Thoracic aorta (tissue), 2 donors: ENCODE measurements at regions not wholly inside any gene's neighbourhood (a gene's known extent, or its start where the extent isn't known, plus 50 kb on each side); places are given as distances from the start of the nearest gene placed in this dataset.
A peak's percentile ranks its signal among the peaks of the same experiment; 100 is the strongest.

ENCODE experiments used
- ATAC-seq: fragments of 150-250 bp; one replicate; pipeline ENCODE4 v1.8.0; 2017; ENCODE audit warnings: low read depth; ENCODE audit not compliant: insufficient number of reproducible peaks, low FRiP score
- DNase-seq: peaks from one replicate; pipeline ENCODE4 v3.0.0-alpha.2; 2020; ENCODE audit warnings: low spot score
- H3K27ac ChIP-seq, 2 donors: fragments of 200-600 bp; sonication (generic); 1 replicate in 1 of 2; 2 replicates in 1 of 2; pipeline ENCODE4 v1.5.1; 2016; ENCODE audit warnings: mild to moderate bottlenecking in 2 of 2, moderate library complexity in 2 of 2
- H3K27me3 ChIP-seq: fragments of 200-600 bp; sonication (generic); replicated peaks from 2 replicates; pipeline ENCODE4 v1.6.0; 2016; ENCODE audit warnings: mild to moderate bottlenecking; ENCODE audit not compliant: insufficient read depth
- H3K36me3 ChIP-seq: fragments of 200-600 bp; sonication (generic); one replicate; pipeline ENCODE4 v1.5.1; 2016
- H3K4me1 ChIP-seq, 2 donors: fragments of 200-600 bp; sonication (generic); 1 replicate in 1 of 2; 2 replicates in 1 of 2; pipeline versions ENCODE4 v1.5.1 to v1.6.0; 2016; ENCODE audit warnings: low read depth in 2 of 2, mild to moderate bottlenecking in 1 of 2; ENCODE audit not compliant: control insufficient read depth in 1 of 2
- H3K4me3 ChIP-seq: fragments of 200-600 bp; sonication (generic); 2 replicates; pipeline ENCODE4 v1.5.1; 2016; ENCODE audit warnings: mild to moderate bottlenecking
- H3K9me3 ChIP-seq: fragments of 200-600 bp; sonication (generic); 2 replicates; pipeline ENCODE4 v1.5.1; 2016
- TF ChIP-seq, protein P1 (sequence below): fragments of 200-600 bp; sonication (generic); IDR thresholded peaks from one replicate; pipeline ENCODE4 v1.5.1; 2019; ENCODE audit warnings: antibody characterized with exemption

- no peaks in the 10 kb centered on the region for H3K9me3 ChIP-seq
- no peaks in the 10 kb centered on the region for H3K36me3 ChIP-seq
- DNase-seq (peak; percentile 4), ATAC-seq (no peak)
- H3K27me3 ChIP-seq, result no peaks in the 10 kb centered on the region
- TF ChIP-seq, protein P1, sequence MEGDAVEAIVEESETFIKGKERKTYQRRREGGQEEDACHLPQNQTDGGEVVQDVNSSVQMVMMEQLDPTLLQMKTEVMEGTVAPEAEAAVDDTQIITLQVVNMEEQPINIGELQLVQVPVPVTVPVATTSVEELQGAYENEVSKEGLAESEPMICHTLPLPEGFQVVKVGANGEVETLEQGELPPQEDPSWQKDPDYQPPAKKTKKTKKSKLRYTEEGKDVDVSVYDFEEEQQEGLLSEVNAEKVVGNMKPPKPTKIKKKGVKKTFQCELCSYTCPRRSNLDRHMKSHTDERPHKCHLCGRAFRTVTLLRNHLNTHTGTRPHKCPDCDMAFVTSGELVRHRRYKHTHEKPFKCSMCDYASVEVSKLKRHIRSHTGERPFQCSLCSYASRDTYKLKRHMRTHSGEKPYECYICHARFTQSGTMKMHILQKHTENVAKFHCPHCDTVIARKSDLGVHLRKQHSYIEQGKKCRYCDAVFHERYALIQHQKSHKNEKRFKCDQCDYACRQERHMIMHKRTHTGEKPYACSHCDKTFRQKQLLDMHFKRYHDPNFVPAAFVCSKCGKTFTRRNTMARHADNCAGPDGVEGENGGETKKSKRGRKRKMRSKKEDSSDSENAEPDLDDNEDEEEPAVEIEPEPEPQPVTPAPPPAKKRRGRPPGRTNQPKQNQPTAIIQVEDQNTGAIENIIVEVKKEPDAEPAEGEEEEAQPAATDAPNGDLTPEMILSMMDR, result no peak
- H3K4me1 ChIP-seq, result peaks cover 0 to 16% of the 10 kb centered on the region in 2 donors
- H3K4me3 ChIP-seq, result no peak overlapping the region
- H3K27ac ChIP-seq, result peak overlapping the region; percentile 4 to 41
Observed at GRCh38 chr2:54402350-54402749, 53.8 kb upstream of the SPTBN1 start.

DNA sequence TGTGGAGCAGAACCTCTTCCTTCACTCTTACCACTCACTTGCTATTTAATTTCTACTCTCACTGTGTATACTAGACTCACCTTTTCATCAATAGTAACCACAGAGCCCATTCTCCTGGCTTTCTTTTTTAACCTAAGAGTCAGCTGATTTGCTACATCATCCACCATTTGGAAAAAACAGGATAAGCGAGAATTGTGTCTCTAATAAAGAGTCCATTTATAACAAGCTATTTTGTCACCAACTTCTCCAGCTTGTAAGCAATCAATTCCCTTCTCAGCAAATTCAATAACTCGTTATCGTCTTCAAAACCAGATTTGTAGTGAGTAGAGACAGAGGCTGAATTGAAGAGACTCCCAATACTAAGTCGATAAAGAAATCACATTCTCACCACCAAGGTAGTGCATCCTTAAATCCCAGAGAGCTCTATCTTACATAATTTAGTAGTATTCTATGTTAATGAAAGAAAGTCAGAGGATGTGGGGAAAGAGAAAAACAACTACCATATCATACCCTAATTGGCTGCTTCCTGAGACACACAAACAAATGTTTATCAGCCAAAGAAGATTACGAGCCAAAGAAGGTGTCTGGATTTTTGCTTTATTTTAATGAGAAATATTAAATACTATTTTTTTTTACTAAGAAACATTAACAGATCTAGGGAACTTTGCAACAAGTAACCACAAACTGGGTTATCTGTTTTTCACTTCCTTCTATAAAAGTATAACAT lies 52.5 kb upstream of the SPTBN1 start:
- TF ChIP-seq, protein P1, result no peak
- Histone ChIP-seq H3K27ac (no peak overlapping the region), H3K36me3 (no peaks in the 10 kb centered on the region), H3K27me3 (no peaks in the 10 kb centered on the region), H3K9me3 (no peaks in the 10 kb centered on the region), H3K4me1 (peaks cover 0 to 16% of the 10 kb centered on the region in 2 donors), H3K4me3 (no peak overlapping the region)
- no peak for DNase-seq
- ATAC-seq, result no peak

DNA sequence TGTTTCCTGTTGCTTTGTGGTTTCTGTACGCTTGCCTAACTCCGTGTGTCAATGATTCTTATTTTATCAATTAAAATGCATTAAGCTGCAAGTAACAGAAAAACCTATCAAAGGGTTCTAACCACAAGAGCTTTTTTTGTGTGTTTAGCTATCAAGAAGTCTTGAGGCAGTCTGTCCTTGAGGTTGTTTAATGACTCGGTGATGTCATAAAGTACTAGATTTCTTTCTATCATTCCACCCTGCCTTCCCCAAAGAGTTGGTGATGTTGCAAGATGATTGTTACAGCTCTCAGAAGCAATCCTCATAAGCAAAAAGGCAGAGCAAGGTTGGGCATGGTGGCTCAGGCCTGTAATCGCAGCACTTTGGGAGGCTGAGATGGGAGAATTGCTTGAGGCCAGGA lies 51.9 kb upstream of the SPTBN1 start:
- no peak overlapping the region for H3K4me3 ChIP-seq
- no peaks in the 10 kb centered on the region for H3K9me3 ChIP-seq
- H3K27ac ChIP-seq, result no peak overlapping the region
- DNase-seq, result no peak
- no peak for ATAC-seq
- peaks cover 0 to 16% of the 10 kb centered on the region in 2 donors for H3K4me1 ChIP-seq
- TF ChIP-seq, protein P1, result no peak
- no peaks in the 10 kb centered on the region for H3K36me3 ChIP-seq
- no peaks in the 10 kb centered on the region for H3K27me3 ChIP-seq

DNA sequence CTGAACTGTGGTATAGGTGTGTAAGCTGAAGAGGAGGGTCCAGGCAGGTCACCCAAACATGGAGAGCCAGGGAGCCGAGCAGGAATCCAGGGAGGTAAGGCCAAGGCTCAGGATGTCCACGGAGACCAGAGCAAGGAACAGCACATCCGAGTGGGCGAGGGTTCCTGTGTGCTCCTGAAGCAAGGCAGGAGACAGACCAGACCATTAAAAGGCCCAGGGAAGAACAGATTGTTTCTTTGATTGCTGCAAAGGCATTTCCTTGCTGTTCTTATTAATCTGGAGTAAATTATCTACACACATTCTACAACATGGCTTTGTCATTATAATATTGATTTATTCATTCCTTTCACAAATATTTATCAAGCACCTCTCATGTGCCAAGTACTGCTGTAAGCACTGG lies 50.1 kb upstream of the SPTBN1 start:
- Histone ChIP-seq H3K36me3 (no peaks in the 10 kb centered on the region), H3K27ac (no peak overlapping the region), H3K27me3 (no peaks in the 10 kb centered on the region), H3K4me1 (peaks cover 0 to 16% of the 10 kb centered on the region in 2 donors), H3K4me3 (no peak overlapping the region), H3K9me3 (no peaks in the 10 kb centered on the region)
- DNase-seq (no peak), ATAC-seq (no peak)
- TF ChIP-seq, protein P1, result no peak
